ENCODE measurements at regions not wholly inside any gene's neighbourhood (a gene's known extent, or its start where the extent isn't known, plus 50 kb on each side); places are given as distances from the start of the nearest gene placed in this dataset.

DNA sequence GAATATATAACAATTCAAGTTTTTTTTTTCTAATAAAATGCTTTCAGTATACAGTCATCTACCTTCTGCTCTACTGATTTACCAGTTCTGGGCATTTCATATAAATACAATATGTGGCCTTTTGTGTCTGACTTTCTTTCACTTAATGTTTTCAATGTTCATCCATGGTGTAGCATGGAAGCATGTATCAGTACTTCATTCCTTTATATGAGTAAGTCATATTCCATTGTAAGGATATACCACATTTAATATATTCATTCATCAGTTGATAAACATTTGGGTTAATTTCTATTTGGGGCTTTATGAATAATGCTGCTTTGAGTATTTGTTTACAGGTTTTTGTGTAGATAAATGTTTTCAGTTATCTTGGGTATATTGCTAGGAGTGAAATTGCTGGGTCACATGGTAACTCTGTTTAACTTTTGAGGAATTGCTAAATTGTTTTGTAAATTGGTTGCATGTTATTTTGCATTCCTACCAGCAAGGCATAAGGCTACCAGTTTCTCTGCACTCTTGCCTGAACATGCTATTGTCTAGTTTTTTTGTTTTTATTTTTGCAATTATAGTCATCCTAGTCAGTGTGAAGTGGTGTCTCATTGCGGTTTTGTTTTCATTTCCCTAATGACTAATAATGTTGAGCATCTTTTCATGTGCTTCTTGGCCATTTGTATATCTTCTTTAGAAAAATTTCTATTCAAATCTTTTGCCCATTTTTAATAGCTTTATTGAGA, 206.1 kb downstream of the TM2D1 start:
- Mint-ChIP-seq H3K36me3 (ENCODE audit: low read depth) (no peaks in the 10 kb centered on the region), H3K4me1 (no peaks in the 10 kb centered on the region), H3K27ac (no peak overlapping the region), H3K27me3 (ENCODE audit: low read depth, poor library complexity) (no peaks in the 10 kb centered on the region), H3K4me3 (no peak overlapping the region), H3K9me3 (no peaks in the 10 kb centered on the region)
- TF ChIP-seq CTCF (IDR thresholded peaks at IDR 0.05), result no peak
- DNase-seq, result no peak

DNA sequence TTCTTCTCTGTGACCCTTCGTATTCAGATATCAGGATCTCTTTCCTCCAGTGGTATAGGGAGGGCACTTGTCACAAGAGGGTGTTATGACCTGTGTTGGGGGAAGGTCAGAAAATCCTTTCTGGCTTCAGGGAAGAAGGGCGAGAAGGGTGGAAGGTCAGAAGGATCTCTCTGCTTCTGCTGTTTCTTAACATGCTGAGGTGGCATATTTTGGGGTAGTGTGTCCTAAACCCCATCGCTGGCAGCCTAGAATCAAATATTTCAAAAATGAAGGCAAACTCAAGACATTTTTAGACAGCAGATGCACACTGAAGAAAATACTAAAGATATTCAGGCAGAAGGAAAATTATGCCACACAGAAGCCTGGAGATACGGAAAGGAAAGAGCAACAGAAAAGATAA, 207.6 kb downstream of the TM2D1 start:
- H3K27ac Mint-ChIP-seq, result peak overlapping the region; percentile 84
- no peak for DNase-seq
- no peak for TF ChIP-seq CTCF (IDR thresholded peaks at IDR 0.05)
- H3K9me3 Mint-ChIP-seq, result no peaks in the 10 kb centered on the region
- no peak overlapping the region for H3K4me3 Mint-ChIP-seq
- H3K27me3 Mint-ChIP-seq (ENCODE audit: low read depth, poor library complexity), result no peaks in the 10 kb centered on the region
- H3K4me1 Mint-ChIP-seq, result no peaks in the 10 kb centered on the region
- H3K36me3 Mint-ChIP-seq (ENCODE audit: low read depth), result no peaks in the 10 kb centered on the region

- peaks cover 3% of the 10 kb centered on the region for H3K27me3 Mint-ChIP-seq (ENCODE audit: low read depth, poor library complexity)
- no peaks in the 10 kb centered on the region for H3K4me1 Mint-ChIP-seq
- no peak overlapping the region for H3K27ac Mint-ChIP-seq
- no peaks in the 10 kb centered on the region for H3K36me3 Mint-ChIP-seq (ENCODE audit: low read depth)
- no peak for DNase-seq
- H3K4me3 Mint-ChIP-seq, result no peak overlapping the region
- no peaks in the 10 kb centered on the region for H3K9me3 Mint-ChIP-seq
- no peak for TF ChIP-seq CTCF (IDR thresholded peaks at IDR 0.05)
Measured at GRCh38 chr1:61515096-61515495, 209.8 kb downstream of the TM2D1 start.

Data from nephron progenitor cell (in vitro differentiated cells).